ENCODE measurements at regions not wholly inside any gene's neighbourhood (a gene's known extent, or its start where the extent isn't known, plus 50 kb on each side); places are given as distances from the start of the nearest gene placed in this dataset.

DNA sequence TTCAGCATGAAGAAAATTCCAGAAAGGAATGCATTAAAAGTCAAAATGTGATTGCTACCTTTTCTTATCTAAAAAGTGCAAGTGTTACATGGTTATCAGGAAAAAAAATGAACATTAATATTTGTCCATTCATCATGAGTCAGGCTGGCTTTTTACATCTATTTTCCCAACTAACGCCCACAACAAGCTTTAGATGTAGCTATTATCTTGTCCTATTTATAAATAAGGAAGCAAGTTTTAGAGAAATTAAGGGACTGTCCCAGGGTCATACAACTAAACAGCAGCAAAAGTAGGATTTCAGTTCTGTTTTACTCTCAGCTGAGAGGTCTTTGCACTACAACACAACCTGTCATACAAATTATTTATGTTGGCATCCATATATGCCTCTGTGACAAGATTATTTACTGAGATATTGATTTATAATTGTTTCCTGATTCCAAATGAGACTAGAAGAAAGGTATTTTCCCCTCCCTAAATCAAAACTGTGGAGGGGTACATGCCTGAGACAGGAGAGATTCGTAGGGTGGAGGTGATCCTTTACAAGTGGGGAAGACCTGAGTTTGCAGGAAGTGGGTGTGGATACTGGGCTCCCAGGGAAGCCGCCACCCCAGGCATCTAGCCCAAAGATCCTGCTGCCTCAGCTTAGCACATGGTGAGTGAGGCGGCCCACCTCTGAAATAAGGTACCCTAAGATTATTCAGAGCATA, 57.2 kb upstream of the ARID5B start:
- ATAC-seq (no peak), DNase-seq (no peak)
- Mint-ChIP-seq H3K4me1 (ENCODE audit: low read depth) (peaks cover 6% of the 10 kb centered on the region), H3K36me3 (ENCODE audit: low read depth) (no peaks in the 10 kb centered on the region), H3K27ac (no peak overlapping the region), H3K27me3 (ENCODE audit: low read depth) (no peaks in the 10 kb centered on the region), H3K9me3 (ENCODE audit: insufficient read depth) (no peaks in the 10 kb centered on the region), H3K4me3 (no peak overlapping the region)
- CTCF ChIA-PET, result interaction anchor here (1.7 kb wide), 1 partner anchor 94 kb away, joined by 4 read pairs; no protein-coding TSS in a partner anchor
- POLR2A ChIA-PET, result no interaction called here

DNA sequence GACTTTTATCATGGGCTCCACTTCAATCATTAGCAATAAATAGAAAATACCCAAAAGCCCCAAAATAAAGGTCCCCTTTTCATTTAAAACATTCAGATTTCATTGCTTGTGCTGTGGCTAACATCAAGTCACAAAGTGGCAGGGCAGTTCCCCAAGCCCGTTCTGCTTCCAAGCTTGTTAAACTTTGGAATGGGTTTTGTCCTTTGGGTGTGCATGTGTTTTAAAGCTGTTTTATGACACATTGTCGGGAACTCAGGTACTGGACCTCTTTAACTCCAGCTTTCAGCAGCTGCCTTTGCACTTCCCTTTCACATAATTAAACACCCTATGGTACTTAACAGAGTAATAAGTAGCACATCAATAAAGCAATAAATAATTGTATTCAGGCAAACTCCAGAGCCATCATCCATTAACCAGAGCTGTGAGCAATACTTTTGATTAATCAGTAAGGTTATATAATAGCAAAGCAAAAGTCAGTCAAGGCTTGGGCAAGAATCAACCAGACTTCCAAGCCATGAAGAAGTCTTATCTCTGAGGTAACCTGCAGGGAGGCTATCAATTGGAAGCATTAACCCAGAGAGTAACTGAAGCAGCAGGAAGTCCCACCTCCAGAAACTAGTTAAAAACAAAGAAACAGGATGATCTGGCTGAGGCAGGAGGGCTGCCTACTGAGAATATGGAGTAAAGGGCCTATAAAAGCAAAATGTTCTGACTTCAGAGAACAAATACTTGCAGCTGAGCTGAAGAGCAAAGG, 56.1 kb upstream of the ARID5B start:
- CTCF ChIA-PET, result interaction anchor here (1.7 kb wide), 1 partner anchor 95 kb away, joined by 4 read pairs; no protein-coding TSS in a partner anchor
- Mint-ChIP-seq H3K27ac (no peak overlapping the region), H3K36me3 (ENCODE audit: low read depth) (no peaks in the 10 kb centered on the region), H3K4me1 (ENCODE audit: low read depth) (peaks cover 6% of the 10 kb centered on the region), H3K27me3 (ENCODE audit: low read depth) (no peaks in the 10 kb centered on the region), H3K4me3 (no peak overlapping the region), H3K9me3 (ENCODE audit: insufficient read depth) (no peaks in the 10 kb centered on the region)
- POLR2A ChIA-PET, result no interaction called here
- no peak for DNase-seq
- no peak for ATAC-seq

DNA sequence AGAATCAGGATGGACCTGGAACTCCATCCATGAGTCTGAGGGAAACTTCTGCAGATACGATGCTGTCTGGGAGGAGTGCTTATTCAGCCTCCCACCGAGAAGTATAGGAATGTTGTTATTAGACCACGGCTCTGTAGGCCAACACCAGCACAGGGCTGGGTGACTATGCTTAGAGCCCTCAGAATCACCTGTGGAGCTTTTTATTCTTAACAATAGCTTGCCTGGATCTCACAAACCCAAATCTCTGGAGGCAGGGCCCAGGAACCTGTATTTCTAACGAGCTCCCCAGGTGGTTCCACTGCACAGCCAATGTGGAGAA, 55.6 kb upstream of the ARID5B start:
- Mint-ChIP-seq H3K9me3 (ENCODE audit: insufficient read depth) (no peaks in the 10 kb centered on the region), H3K27me3 (ENCODE audit: low read depth) (no peaks in the 10 kb centered on the region)

DNA sequence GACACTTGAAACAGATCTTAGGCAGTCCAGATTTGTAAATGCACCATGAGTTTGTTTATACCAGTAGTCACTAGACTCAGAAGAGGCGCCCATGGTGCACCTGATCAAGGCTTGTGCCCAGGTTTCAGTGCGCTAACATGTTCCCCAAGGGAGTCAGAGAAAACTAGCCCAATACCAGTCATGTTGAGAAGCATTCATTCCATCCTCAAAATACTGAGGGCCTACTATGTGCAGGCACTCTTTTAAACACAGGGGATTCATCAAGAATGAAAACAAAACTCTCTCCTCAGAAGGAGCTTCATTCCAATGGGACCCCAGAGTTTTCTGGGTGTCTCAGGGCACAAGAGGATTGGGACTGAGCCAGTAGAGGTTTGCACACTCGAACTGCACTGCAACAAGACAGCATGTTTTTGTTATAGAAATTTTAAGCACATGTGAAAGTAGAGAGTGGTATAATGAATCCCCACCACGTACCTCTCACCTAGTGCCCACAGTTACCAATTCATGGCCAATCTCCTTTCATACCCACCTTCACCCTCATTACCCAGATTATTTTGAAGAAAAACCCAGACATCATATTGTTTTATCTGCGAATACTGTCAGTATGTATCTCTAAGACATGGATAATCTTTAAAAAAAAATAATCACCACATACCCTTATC, 55.0 kb upstream of the ARID5B start:
- H3K4me1 Mint-ChIP-seq (ENCODE audit: low read depth), result peaks cover 6% of the 10 kb centered on the region
- no peaks in the 10 kb centered on the region for H3K9me3 Mint-ChIP-seq (ENCODE audit: insufficient read depth)
- no peak overlapping the region for H3K27ac Mint-ChIP-seq
- ATAC-seq, result no peak
- DNase-seq, result no peak
- no peaks in the 10 kb centered on the region for H3K36me3 Mint-ChIP-seq (ENCODE audit: low read depth)
- ChIA-PET POLR2A (no interaction called here), CTCF (interaction anchor here (1.0 to 1.2 kb wide), 2 partner anchors 96 to 239 kb away, joined by 3 read pairs; no protein-coding TSS in a partner anchor)
- H3K27me3 Mint-ChIP-seq (ENCODE audit: low read depth), result no peaks in the 10 kb centered on the region
- no peak overlapping the region for H3K4me3 Mint-ChIP-seq

More for the DNA sequence above, 55.6 kb upstream of the ARID5B start:
- no peak for ATAC-seq
- CTCF ChIA-PET, result no interaction called here
- Mint-ChIP-seq H3K27ac (no peak overlapping the region), H3K4me1 (ENCODE audit: low read depth) (peaks cover 6% of the 10 kb centered on the region), H3K36me3 (ENCODE audit: low read depth) (no peaks in the 10 kb centered on the region), H3K4me3 (no peak overlapping the region)
- DNase-seq, result no peak
- POLR2A ChIA-PET, result no interaction called here

GRCh38 chr10:61847087-61847486, 54.4 kb upstream of the ARID5B start:
- Mint-ChIP-seq H3K27ac (no peak overlapping the region), H3K27me3 (ENCODE audit: low read depth) (no peaks in the 10 kb centered on the region), H3K4me1 (ENCODE audit: low read depth) (peaks cover 6% of the 10 kb centered on the region), H3K36me3 (ENCODE audit: low read depth) (no peaks in the 10 kb centered on the region), H3K9me3 (ENCODE audit: insufficient read depth) (no peaks in the 10 kb centered on the region), H3K4me3 (no peak overlapping the region)
- DNase-seq, result no peak
- ChIA-PET POLR2A (no interaction called here), CTCF (interaction anchor here (1.0 to 1.2 kb wide), 2 partner anchors 96 to 239 kb away, joined by 3 read pairs; no protein-coding TSS in a partner anchor)
- no peak for ATAC-seq

GRCh38 chr10:61847640-61848039, 53.9 kb upstream of the ARID5B start:
- Mint-ChIP-seq H3K4me3 (no peak overlapping the region), H3K4me1 (ENCODE audit: low read depth) (peaks cover 6% of the 10 kb centered on the region), H3K9me3 (ENCODE audit: insufficient read depth) (no peaks in the 10 kb centered on the region), H3K27me3 (ENCODE audit: low read depth) (no peaks in the 10 kb centered on the region), H3K36me3 (ENCODE audit: low read depth) (no peaks in the 10 kb centered on the region), H3K27ac (no peak overlapping the region)
- DNase-seq, result no peak
- ATAC-seq, result no peak
- ChIA-PET POLR2A (no interaction called here), CTCF (interaction anchor here (1.0 to 1.2 kb wide), 2 partner anchors 97 to 240 kb away, joined by 3 read pairs; no protein-coding TSS in a partner anchor)

- CTCF ChIA-PET, result no interaction called here
- Mint-ChIP-seq H3K4me3 (no peak overlapping the region), H3K36me3 (ENCODE audit: low read depth) (no peaks in the 10 kb centered on the region), H3K27me3 (ENCODE audit: low read depth) (no peaks in the 10 kb centered on the region), H3K4me1 (ENCODE audit: low read depth) (peaks cover 6% of the 10 kb centered on the region), H3K27ac (no peak overlapping the region), H3K9me3 (ENCODE audit: insufficient read depth) (no peaks in the 10 kb centered on the region)
- POLR2A ChIA-PET, result no interaction called here
- no peak for DNase-seq
- ATAC-seq, result no peak
Measured at GRCh38 chr10:61850376-61850775, 51.1 kb upstream of the ARID5B start.
